ENCODE measurements at regions not wholly inside any gene's neighbourhood (a gene's known extent, or its start where the extent isn't known, plus 50 kb on each side); places are given as distances from the start of the nearest gene placed in this dataset.
A peak's percentile ranks its signal among the peaks of the same experiment; 100 is the strongest.

- 0 out of 7 replicates have a peak, but pooled peaks cover 0 to 3% (median 0%) of the 10 kb centered on the region in 4 experiments for H3K4me1 ChIP-seq (replicated peaks in 1 of 4; ENCODE audit: control insufficient read depth in 3 of 4, insufficient read depth in 4 of 4, low read length in 3 of 4)
- no peak overlapping the region for H3K23ac ChIP-seq (ENCODE audit: insufficient read length)
- H4K8ac ChIP-seq (ENCODE audit: extremely low read depth, insufficient read depth, low read length), result no peak overlapping the region
- H3K4me2 ChIP-seq (ENCODE audit: insufficient read depth in 1 of 2, low read depth in 2 of 2, low read length in 2 of 2), result no peak overlapping the region
- DNase-seq (ENCODE audit: low read depth in 1 of 2, low spot score in 2 of 2) (no peak), FAIRE-seq (no peak)
- no peak overlapping the region for H2AK5ac ChIP-seq (ENCODE audit: low read depth, low read length)
- H3K79me2 ChIP-seq (ENCODE audit: control insufficient read depth in 1 of 2, insufficient read depth in 2 of 2, low read length in 2 of 2), result no peaks in the 10 kb centered on the region; a peak in 1 of 4 replicates
- no peaks in the 10 kb centered on the region for H3K36me3 ChIP-seq (ENCODE audit: control insufficient read depth in 2 of 4, insufficient read depth in 4 of 4, low read length in 3 of 4)
- H2AFZ ChIP-seq (ENCODE audit: low read length), result no peak overlapping the region
- H4K20me1 ChIP-seq (replicated peaks in 1 of 2; ENCODE audit: control insufficient read depth in 1 of 2, insufficient read depth in 2 of 2, low read length in 2 of 2), result no peaks in the 10 kb centered on the region
- H3K23me2 ChIP-seq (ENCODE audit: low read depth, low read length), result no peaks in the 10 kb centered on the region; the same call in 1 of the 2 replicates
- no peak overlapping the region for H3K4me3 ChIP-seq (ENCODE audit: extremely low read depth in 1 of 4, insufficient read depth in 2 of 4, low read depth in 3 of 4, low read length in 4 of 4)
- POLR2A ChIA-PET (ENCODE audit: partially characterized antibody), result no interaction called here
- H3K27me3 ChIP-seq (replicated peaks in 1 of 4; ENCODE audit: control insufficient read depth in 3 of 4, extremely low read depth in 1 of 4, insufficient read depth in 3 of 4, low read length in 3 of 4), result no peaks in the 10 kb centered on the region
- H4K91ac ChIP-seq (replicated peaks; ENCODE audit: insufficient read length, low read length), result no peak overlapping the region
- H2BK5ac ChIP-seq (ENCODE audit: low read depth, low read length), result no peak overlapping the region
- H3K27ac ChIP-seq (ENCODE audit: low read depth, low read length), result no peak overlapping the region
- CTCF ChIA-PET (ENCODE audit: partially characterized antibody), result interaction anchor here (1.2 kb wide), 1 partner anchor 88 kb away, joined by 3 read pairs; no protein-coding TSS in a partner anchor
- H2BK12ac ChIP-seq (ENCODE audit: low read depth, low read length), result no peak overlapping the region
- no peak overlapping the region for H3K56ac ChIP-seq (replicated peaks; ENCODE audit: insufficient read length, low read depth, low read length)
- no peak overlapping the region for H3K4ac ChIP-seq (replicated peaks; ENCODE audit: insufficient read length, low read depth, low read length)
- WGBS, 2 experiments (ENCODE audit: extremely low coverage in 1 of 2, insufficient coverage in 1 of 2, insufficient read length in 1 of 2, insufficient replicate concordance in 2 of 2, low coverage in 1 of 2, low lambda C conversion rate in 2 of 2, missing lambda C conversion rate in 1 of 2), result 71% methylated on average over 9 of the region's 9 CpGs; no CpG with 5 or more reads in 1 of the 2 experiments
- H3K79me1 ChIP-seq (ENCODE audit: low read depth, low read length), result no peaks in the 10 kb centered on the region
- no peak overlapping the region for H2BK15ac ChIP-seq (ENCODE audit: low read length)
- H3K18ac ChIP-seq (ENCODE audit: extremely low read depth, low read length), result no peak overlapping the region
- no peak overlapping the region for H2BK20ac ChIP-seq (ENCODE audit: low read length)
- H3K14ac ChIP-seq (ENCODE audit: insufficient read length), result no peak overlapping the region
- no peak overlapping the region for H2BK120ac ChIP-seq (replicated peaks; ENCODE audit: low read depth, low read length)
- H3K9ac ChIP-seq (replicated peaks in 1 of 4; ENCODE audit: extremely low read depth in 1 of 4, low read depth in 3 of 4, low read length in 3 of 4), result no peak overlapping the region
- H4K5ac ChIP-seq (ENCODE audit: insufficient read length, low read depth, low read length), result no peak overlapping the region
- no peaks in the 10 kb centered on the region for H3K9me3 ChIP-seq (ENCODE audit: insufficient read depth in 2 of 2, low read depth in 1 of 2, low read length in 1 of 2)
- TF ChIP-seq SUZ12 (IDR thresholded peaks at IDR 0.05; ENCODE audit: low read length) (no peak), NRF1 (IDR thresholded peaks at IDR 0.05; ENCODE audit: low read depth, low read length) (no peak), YY1 (IDR thresholded peaks at IDR 0.05; ENCODE audit: low read depth, low read length) (no peak), USF2 (IDR thresholded peaks at IDR 0.05; ENCODE audit: low read length) (peak; percentile 64; the same call in 1 of the 2 replicates), CREB1 (IDR thresholded peaks at IDR 0.05) (no peak), SP4 (IDR thresholded peaks at IDR 0.05; ENCODE audit: low read length) (no peak), RNF2 (IDR thresholded peaks at IDR 0.05; ENCODE audit: borderline replicate concordance, low read depth, low read length, missing control alignments, poor library complexity, severe bottlenecking) (no peak), SIN3A (conservative IDR thresholded peaks at IDR 0.05 in 1 of 2, IDR thresholded peaks at IDR 0.05 in 1 of 2; ENCODE audit: low read depth in 1 of 2, low read length in 2 of 2) (no peak), ATF3 (IDR thresholded peaks at IDR 0.05; ENCODE audit: insufficient read depth, low read depth, low read length) (0 out of 2 replicates have a peak, but pooled peaks have one; percentile 35), KDM5A (IDR thresholded peaks at IDR 0.05; ENCODE audit: low read length) (no peak), POLR2AphosphoS5 (IDR thresholded peaks at IDR 0.05; ENCODE audit: low read depth, low read length) (no peak), JUN (IDR thresholded peaks at IDR 0.05; ENCODE audit: low read depth, low read length) (no peak), HDAC2 (IDR thresholded peaks at IDR 0.05; ENCODE audit: borderline replicate concordance in 1 of 2, low read depth in 2 of 2, low read length in 2 of 2) (no peak)
These were observed 90.2 kb upstream of the TMEM18 start for GRCh38 chr2:767440-767839.
